Gastrocnemius medialis (tissue), 4 donors: ENCODE measurements at regions not wholly inside any gene's neighbourhood (a gene's known extent, or its start where the extent isn't known, plus 50 kb on each side); places are given as distances from the start of the nearest gene placed in this dataset.

Source experiments
- POLR2A ChIP-seq, 2 donors: fragments of 450-650 bp; IDR thresholded peaks; one replicate each; pipeline ENCODE4 v1.6.1; 2017; ENCODE audit warnings: antibody characterized with exemption in 2 of 2, mild to moderate bottlenecking in 2 of 2, moderate library complexity in 2 of 2
- TF ChIP-seq, protein P1 (sequence below), 5 experiments: fragments of 450-650 bp in 3 of 5; fragments of 200-600 bp in 2 of 5; sonication (generic) in 2 of 5; IDR thresholded peaks in 4 of 5; conservative IDR thresholded peaks in 1 of 5; 1 replicate in 4 of 5; 2 replicates in 1 of 5; pipeline ENCODE4 v1.5.1; 2016 to 2019; ENCODE audit warnings: antibody characterized with exemption in 5 of 5, mild to moderate bottlenecking in 3 of 5, moderate library complexity in 3 of 5

- no peak for TF ChIP-seq POLR2A (IDR thresholded peaks at IDR 0.05)
- TF ChIP-seq, protein P1, sequence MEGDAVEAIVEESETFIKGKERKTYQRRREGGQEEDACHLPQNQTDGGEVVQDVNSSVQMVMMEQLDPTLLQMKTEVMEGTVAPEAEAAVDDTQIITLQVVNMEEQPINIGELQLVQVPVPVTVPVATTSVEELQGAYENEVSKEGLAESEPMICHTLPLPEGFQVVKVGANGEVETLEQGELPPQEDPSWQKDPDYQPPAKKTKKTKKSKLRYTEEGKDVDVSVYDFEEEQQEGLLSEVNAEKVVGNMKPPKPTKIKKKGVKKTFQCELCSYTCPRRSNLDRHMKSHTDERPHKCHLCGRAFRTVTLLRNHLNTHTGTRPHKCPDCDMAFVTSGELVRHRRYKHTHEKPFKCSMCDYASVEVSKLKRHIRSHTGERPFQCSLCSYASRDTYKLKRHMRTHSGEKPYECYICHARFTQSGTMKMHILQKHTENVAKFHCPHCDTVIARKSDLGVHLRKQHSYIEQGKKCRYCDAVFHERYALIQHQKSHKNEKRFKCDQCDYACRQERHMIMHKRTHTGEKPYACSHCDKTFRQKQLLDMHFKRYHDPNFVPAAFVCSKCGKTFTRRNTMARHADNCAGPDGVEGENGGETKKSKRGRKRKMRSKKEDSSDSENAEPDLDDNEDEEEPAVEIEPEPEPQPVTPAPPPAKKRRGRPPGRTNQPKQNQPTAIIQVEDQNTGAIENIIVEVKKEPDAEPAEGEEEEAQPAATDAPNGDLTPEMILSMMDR (IDR thresholded peaks at IDR 0.05 in 4 of 5, conservative IDR thresholded peaks at IDR 0.05 in 1 of 5), result no peak
Observed at GRCh38 chr6:40320947-40321346, 266.2 kb downstream of the LRFN2 start.
